Muscle of leg (tissue), 3 donors: ENCODE measurements at regions not wholly inside any gene's neighbourhood (a gene's known extent, or its start where the extent isn't known, plus 50 kb on each side); places are given as distances from the start of the nearest gene placed in this dataset.
A peak's percentile ranks its signal among the peaks of the same experiment; 100 is the strongest.

ENCODE experiments used
- DNase-seq: peaks from one replicate; pipeline ENCODE4 v3.0.0; 2013
- H3K27ac ChIP-seq: one replicate; pipeline ENCODE4 v1.5.1; 2013; ENCODE audit warnings: mild to moderate bottlenecking, low read length, control low read depth
- H3K27me3 ChIP-seq: one replicate; pipeline ENCODE4 v1.6.1; 2013; ENCODE audit warnings: low read length; ENCODE audit not compliant: control insufficient read depth, insufficient read depth
- H3K36me3 ChIP-seq: one replicate; pipeline ENCODE4 v1.6.1; 2013; ENCODE audit warnings: low read length; ENCODE audit not compliant: control insufficient read depth, insufficient read depth
- H3K4me1 ChIP-seq: one replicate; pipeline ENCODE4 v1.6.1; 2013; ENCODE audit warnings: low read length; ENCODE audit not compliant: control insufficient read depth, insufficient read depth
- H3K4me3 ChIP-seq: one replicate; pipeline ENCODE4 v1.5.1; 2013; ENCODE audit warnings: low read length, control low read depth
- H3K9me3 ChIP-seq: replicated peaks from 2 replicates; pipeline ENCODE4 v1.6.1; 2013; ENCODE audit warnings: low read depth, low read length; ENCODE audit not compliant: control insufficient read depth
- WGBS: methylation state at CpG from one replicate; pipeline ENCODE4 v1.1.5; 2013; ENCODE audit warnings: missing lambda C conversion rate; ENCODE audit not compliant: insufficient coverage; 5-methylcytosine and 5-hydroxymethylcytosine counted together

DNA sequence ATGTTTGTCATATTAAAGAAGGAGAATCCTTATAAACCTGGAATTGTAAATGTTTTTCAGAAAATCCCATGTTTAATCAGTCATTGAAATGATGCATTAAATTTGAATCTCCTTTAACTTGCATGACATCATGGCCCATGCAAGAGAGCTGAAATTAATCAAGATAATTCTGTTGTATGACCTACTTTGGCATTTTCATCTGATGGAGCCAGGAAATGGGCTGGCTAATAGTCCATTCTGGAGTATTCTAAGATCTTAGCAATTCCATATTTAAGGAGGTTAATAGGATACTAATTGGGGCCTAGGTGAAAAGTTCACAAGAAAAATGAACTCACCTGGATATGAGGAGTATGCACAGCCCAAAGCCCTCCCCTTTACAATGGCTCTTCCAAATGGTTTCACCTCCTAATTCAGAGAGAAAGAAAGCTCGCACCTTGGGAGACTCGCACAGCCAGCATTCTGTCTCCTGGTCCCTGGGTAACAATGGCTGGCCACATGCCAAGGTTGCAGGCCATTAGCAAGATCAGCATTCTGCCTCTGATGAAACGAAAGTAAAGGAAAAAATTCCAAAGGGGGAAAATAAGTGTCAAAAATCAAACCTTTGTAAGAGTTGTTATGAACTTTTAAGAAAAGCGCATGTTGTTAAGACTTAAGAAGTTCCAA is 786.4 kb downstream of the MCTP2 start:
- no peak overlapping the region for H3K27ac ChIP-seq
- no peaks in the 10 kb centered on the region for H3K36me3 ChIP-seq
- no peaks in the 10 kb centered on the region for H3K27me3 ChIP-seq
- no peaks in the 10 kb centered on the region for H3K9me3 ChIP-seq
- no peak overlapping the region for H3K4me3 ChIP-seq
- DNase-seq, result peak; percentile 58
- peaks cover 2% of the 10 kb centered on the region for H3K4me1 ChIP-seq
- 34% methylated on average over 3 of the region's 4 CpGs for WGBS

- Histone ChIP-seq H3K36me3 (no peaks in the 10 kb centered on the region), H3K27me3 (no peaks in the 10 kb centered on the region), H3K4me1 (peaks cover 2% of the 10 kb centered on the region), H3K27ac (peak overlapping the region; percentile 17), H3K9me3 (no peaks in the 10 kb centered on the region), H3K4me3 (no peak overlapping the region)
- 50% methylated on average over 2 of the region's 6 CpGs for WGBS
- no peak for DNase-seq
Observed at GRCh38 chr15:95018888-95019545, 787.7 kb downstream of the MCTP2 start.

DNA sequence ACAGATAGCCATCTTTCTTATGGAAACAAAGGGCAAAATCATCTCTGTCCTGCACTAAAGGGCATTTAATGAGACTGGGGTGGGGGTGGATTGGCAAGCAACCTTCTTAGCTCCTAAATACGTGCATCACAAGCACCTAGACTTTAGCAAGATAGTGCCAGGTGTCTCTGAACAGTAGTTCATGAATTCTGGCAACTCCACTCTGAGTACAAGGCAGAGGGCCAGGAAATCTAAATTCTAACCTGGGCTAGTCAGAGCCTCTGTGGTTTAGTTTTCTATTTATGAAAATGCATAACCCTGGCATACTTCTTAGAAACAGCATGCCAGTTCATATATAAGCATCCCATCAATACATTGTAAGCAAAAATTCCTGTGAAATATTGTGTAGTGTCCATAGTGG is 788.5 kb downstream of the MCTP2 start:
- DNase-seq, result no peak
- Histone ChIP-seq H3K4me3 (no peak overlapping the region), H3K36me3 (no peaks in the 10 kb centered on the region), H3K27ac (no peak overlapping the region), H3K4me1 (peaks cover 2% of the 10 kb centered on the region), H3K9me3 (no peaks in the 10 kb centered on the region), H3K27me3 (no peaks in the 10 kb centered on the region)
- no CpG with 5 or more reads among the region's 1 CpG for WGBS

DNA sequence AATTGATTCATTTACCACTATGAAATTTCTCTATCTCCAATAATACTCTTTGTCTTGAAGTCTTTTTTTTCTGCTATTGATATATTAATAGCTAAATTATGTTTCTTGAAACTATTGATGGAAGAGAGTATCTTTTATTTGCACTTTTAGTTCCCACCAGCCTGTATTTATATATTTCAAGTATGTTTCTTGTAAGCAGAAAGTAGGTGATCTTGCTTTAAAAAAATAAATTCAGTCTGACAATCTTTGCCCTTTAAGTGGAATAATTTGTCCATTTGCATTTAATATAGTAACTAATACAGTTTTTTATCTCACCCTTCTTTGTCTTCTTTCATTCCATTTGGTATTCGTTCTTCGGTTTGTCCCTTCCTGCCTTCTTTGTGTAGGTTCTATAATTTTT is 790.5 kb downstream of the MCTP2 start:
- no peak for DNase-seq
- H3K4me3 ChIP-seq, result no peak overlapping the region
- no peaks in the 10 kb centered on the region for H3K9me3 ChIP-seq
- peaks cover 2% of the 10 kb centered on the region for H3K4me1 ChIP-seq
- no CpG with 5 or more reads among the region's 2 CpGs for WGBS
- H3K27ac ChIP-seq, result no peak overlapping the region
- no peaks in the 10 kb centered on the region for H3K36me3 ChIP-seq
- no peaks in the 10 kb centered on the region for H3K27me3 ChIP-seq

DNA sequence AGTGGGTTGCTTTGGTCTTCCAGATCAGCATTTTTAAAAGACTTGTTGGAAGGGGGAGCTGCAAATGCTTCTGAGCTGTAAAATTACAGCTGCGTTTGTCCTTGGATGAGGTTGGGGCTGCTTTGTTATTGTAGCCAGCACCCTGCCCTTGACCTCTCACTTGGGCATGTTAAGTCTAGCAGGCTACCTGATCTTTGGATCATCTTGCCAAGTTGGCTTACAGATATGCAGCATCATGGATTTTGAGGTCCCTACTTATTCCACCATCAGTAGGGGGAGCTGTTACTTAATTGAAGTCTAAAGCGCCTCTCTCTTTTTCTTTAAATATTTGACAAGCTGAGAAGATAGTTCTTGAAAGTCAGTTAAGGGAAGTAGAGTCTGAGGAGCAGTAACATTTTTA is 793.0 kb downstream of the MCTP2 start:
- no peaks in the 10 kb centered on the region for H3K36me3 ChIP-seq
- peak; percentile 35 for DNase-seq
- no peak overlapping the region for H3K27ac ChIP-seq
- H3K4me3 ChIP-seq, result no peak overlapping the region
- no peaks in the 10 kb centered on the region for H3K4me1 ChIP-seq
- H3K27me3 ChIP-seq, result no peaks in the 10 kb centered on the region
- no CpG with 5 or more reads among the region's 2 CpGs for WGBS
- H3K9me3 ChIP-seq, result no peaks in the 10 kb centered on the region

DNA sequence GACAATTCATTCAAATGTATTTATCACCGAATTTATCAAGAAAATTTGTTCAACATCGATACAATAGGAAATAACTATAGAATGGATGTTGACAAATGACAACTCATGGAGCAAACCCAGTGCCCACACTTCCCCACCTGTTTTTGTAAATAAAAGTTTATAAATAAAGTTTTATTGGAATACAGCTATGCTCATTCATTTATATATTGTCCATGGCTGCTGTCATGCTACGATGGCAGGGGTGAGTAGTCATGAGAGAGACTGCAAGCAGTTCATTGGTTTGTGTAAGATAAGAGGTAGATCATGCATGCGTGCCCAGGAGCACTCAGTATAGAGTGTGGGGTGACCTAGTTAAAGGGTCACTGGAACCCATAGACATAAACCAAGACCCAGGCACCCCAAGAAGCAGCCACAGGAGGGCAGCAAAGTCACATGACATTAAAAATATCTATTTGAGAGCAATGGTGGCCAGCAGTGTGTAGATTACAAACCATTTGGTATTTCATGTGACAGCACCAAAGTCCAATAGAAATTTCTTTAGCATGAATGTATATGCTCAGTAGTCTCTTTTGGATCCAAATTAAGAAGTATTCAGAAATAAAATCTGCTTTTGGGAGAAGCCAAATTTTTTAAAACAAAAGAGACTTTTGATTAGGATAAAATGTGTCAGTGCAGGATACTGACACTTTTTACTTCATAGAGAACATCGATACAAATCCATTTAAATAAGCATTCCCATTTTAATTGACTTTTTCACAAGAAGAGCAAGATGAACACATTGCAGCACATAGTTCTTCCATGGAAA is 794.8 kb downstream of the MCTP2 start:
- Histone ChIP-seq H3K27me3 (no peaks in the 10 kb centered on the region), H3K9me3 (peaks cover 2% of the 10 kb centered on the region), H3K36me3 (no peaks in the 10 kb centered on the region), H3K27ac (no peak overlapping the region), H3K4me1 (no peaks in the 10 kb centered on the region), H3K4me3 (no peak overlapping the region)
- no CpG with 5 or more reads among the region's 5 CpGs for WGBS
- peak; percentile 34 for DNase-seq

GRCh38 chr15:95027981-95028380 is 796.6 kb downstream of the MCTP2 start:
- no peak overlapping the region for H3K27ac ChIP-seq
- no peak for DNase-seq
- WGBS, result 52% methylated on average over 2 of the region's 3 CpGs

DNA sequence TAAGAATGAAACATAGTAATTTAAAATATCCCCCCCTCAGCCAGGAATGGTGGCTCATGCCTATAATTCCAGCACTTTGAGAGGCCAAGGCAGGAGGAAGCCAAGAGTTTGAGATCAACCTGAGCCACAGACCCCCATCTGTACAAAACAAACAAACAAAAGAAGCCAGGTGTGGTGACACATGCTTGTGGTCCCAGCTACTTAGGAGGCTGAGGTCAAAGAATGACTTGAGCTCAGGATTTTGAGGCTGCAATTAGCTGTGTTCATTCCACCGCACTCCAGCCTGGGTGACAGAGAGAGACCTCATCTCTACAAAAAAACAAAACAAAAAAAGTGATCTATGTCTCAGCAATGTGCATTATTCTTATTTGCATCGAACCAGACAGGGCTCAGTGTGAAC is 800.8 kb downstream of the MCTP2 start:
- Histone ChIP-seq H3K4me3 (no peak overlapping the region), H3K4me1 (peaks cover 3% of the 10 kb centered on the region), H3K36me3 (no peaks in the 10 kb centered on the region), H3K27me3 (no peaks in the 10 kb centered on the region), H3K9me3 (peaks cover 2% of the 10 kb centered on the region), H3K27ac (no peak overlapping the region)
- WGBS, result no CpG with 5 or more reads among the region's 2 CpGs
- DNase-seq, result no peak

More at GRCh38 chr15:95027981-95028380, 796.6 kb downstream of the MCTP2 start:
- no peak overlapping the region for H3K4me3 ChIP-seq
- H3K9me3 ChIP-seq, result peaks cover 2% of the 10 kb centered on the region
- H3K36me3 ChIP-seq, result no peaks in the 10 kb centered on the region
- no peaks in the 10 kb centered on the region for H3K27me3 ChIP-seq
- no peaks in the 10 kb centered on the region for H3K4me1 ChIP-seq

DNA sequence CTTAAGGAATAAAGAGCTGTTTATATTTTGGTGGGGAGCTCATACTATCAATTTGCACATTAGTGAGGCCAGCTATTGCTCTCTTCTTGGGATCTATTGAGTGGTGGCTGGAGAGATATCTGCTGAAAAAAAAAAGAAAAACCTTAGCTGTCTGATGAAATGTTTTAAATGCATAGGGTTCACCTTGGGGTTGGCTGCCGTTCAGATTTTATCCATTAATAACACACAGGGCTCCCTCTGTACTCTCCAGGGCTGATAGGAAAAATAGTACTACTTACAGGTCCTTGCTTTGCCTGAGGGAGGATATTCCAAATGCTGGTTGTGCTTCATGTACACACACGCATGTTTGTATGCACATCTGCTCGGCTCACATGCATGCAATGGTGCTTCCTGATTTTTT is 803.7 kb downstream of the MCTP2 start:
- no peak overlapping the region for H3K4me3 ChIP-seq
- DNase-seq, result no peak
- no peak overlapping the region for H3K27ac ChIP-seq
- H3K36me3 ChIP-seq, result no peaks in the 10 kb centered on the region
- H3K4me1 ChIP-seq, result peaks cover 3% of the 10 kb centered on the region
- no peaks in the 10 kb centered on the region for H3K27me3 ChIP-seq
- peaks cover 4% of the 10 kb centered on the region for H3K9me3 ChIP-seq
- WGBS, result no CpG with 5 or more reads among the region's 3 CpGs

DNA sequence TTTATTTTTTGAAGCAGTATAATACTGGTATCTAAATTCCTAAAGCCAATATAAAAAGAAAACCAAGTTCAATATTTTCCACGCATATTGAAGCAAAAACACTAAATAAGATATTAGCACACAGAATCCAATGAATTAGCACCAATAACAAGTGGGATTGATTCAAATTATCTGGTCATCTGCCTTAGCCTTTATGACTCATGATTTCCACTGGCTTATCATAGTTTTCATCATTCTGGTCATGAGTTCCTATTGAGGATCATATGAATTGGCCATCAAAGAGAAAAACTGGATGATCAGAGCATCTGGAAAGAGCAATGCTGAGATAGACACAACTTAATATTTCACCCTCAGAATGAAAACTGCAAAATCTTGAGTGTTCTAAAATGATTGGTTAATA is 809.9 kb downstream of the MCTP2 start:
- H3K4me1 ChIP-seq, result no peaks in the 10 kb centered on the region
- no peaks in the 10 kb centered on the region for H3K36me3 ChIP-seq
- WGBS, result no CpG with 5 or more reads among the region's 1 CpG
- H3K4me3 ChIP-seq, result no peak overlapping the region
- no peaks in the 10 kb centered on the region for H3K27me3 ChIP-seq
- peaks cover 2% of the 10 kb centered on the region for H3K9me3 ChIP-seq
- DNase-seq, result no peak
- H3K27ac ChIP-seq, result no peak overlapping the region
